ENCODE measurements at regions not wholly inside any gene's neighbourhood (a gene's known extent, or its start where the extent isn't known, plus 50 kb on each side); places are given as distances from the start of the nearest gene placed in this dataset.

DNA sequence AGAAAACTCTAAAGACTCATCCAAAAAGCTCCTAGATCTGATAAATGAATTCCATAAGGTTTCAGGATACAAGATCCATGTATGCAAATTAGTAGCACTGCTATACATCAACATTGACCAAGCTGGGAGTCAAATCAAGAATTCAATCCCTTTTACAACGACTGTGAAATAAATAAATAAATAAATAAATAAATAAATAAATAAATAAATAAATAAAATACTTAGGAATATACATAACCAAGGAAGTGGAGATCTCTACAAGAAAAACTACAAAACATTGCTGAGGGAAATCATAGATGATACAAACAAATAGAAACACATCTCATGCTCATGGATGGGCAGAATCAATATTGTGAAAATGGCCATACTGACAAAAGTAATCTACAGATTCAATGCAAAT lies 132.0 kb upstream of the NRSN1 start:
- no peak for DNase-seq

- DNase-seq: no peak
Observed at GRCh38 chr6:24004062-24004461, 122.0 kb upstream of the NRSN1 start.

DNA sequence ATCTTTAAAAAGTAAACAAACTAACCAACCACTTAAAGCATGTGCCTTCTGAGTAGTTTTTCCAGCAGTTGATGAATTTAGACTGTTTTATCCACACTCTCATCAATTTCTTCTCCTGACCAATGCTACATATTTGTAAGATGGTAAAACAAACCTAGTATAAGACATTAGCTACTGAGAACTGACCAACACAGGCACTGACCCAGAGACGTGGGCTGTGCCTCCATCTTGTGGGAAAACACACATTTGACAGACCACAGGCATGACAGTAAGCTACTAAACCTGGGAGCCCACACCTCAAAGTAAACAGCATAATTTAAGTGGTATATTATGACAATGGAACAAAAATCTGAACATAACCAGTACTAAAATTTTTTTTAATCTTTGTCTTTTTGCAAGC lies 121.4 kb upstream of the NRSN1 start:
- no peak for DNase-seq

GRCh38 chr6:24006254-24006653 lies 119.8 kb upstream of the NRSN1 start:
- no peak for DNase-seq

DNA sequence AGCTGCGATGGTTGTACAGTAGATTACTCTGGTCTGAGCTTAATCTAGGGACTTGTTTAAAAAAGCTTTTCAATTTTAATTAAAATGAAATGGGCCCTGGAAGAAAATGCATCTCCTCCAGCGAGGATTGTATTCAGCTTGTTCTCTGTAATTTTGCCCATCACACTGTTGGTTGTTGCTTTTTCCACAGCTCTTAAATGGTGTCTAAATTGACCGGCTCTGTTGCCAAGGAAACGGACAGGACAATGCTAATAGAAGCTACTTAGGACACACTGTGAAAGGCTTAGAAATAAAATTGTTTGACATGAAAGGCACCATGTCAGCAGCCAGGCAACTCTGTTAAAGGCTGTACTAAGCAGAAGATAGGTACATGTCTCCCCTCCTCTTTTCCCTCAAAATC lies 116.7 kb upstream of the NRSN1 start:
- DNase-seq: no peak

- no peak for DNase-seq
Observed at GRCh38 chr6:24010133-24010532, 115.9 kb upstream of the NRSN1 start.

DNA sequence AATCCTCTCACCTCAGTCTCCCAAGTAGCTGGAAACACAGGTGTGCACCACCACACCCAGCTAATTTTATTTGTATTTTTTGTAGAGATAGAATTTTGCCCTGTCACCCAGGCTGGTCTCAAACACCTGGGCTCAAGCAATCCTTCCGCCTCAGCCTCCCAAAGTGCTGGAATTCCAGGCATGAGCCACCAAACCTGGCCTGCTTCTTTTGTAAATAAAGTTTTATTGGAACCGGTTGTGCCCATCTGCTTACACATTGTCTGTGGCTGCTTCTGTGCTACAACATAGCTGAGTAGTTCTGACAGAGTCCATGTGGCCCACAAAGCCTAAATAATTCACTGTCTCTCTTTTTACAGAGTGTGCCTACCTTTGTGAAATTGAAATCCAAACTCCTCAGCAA lies 109.7 kb upstream of the NRSN1 start:
- no peak for DNase-seq

GRCh38 chr6:24016857-24017256 lies 109.2 kb upstream of the NRSN1 start:
- no peak for DNase-seq

DNA sequence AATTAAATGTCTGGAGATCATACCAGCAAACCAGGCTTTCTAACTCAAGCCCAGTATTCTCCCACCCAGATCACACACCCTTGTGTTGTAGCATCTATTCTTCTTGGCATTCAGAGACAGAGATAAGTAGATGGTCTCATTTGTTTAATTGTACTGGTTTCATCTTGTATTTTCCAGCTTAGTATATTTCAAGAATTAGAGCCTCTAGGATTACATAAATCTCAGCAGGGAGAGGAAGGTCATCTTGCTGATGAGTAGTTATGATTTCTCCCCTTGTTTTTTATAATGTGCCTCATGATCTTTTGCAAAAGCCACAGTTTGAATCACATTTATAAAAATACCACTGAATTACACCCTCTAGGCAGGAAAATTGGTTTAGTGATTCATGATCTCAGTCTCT lies 106.6 kb upstream of the NRSN1 start:
- DNase-seq: no peak

- DNase-seq: no peak
Observed at GRCh38 chr6:24019830-24020229, 106.2 kb upstream of the NRSN1 start.

DNA sequence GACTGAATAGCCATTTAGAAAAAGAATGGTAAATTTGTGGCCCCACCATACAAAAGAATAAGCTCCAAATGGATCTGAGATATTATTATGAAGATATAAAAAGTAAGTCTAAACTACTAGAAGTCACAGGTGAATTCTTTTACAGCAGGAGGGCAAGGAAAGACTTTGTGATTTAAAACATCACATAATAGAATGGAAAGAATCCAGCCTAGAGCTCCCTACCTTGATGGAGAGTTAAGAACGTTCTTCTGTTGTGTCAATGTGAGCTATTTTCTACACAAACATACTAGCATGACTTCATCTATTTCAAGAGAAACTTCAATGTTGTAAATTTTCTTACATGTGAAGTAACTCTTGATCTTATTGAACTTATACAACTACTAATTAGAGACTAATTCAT lies 100.0 kb upstream of the NRSN1 start:
- no peak for DNase-seq

DNA sequence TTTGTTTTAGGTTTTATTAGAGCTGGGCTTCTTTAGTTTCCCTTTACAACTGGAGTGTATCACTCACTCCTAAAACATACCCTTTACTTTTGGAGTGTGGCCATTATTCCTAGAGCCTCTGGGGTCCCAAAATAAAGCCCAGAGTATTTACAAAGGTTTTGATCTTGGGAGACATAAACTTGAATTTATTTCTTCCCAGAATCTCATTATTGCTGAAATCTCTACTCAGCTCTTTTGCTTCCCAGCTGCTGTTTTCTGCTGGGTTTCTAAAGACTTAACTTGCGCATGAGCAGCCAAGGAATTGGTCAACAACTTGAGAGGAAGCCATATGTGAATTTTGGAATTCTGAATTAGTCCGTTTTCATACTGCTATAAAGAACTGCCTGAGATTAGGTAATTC lies 94.5 kb upstream of the NRSN1 start:
- DNase-seq: no peak

DNA sequence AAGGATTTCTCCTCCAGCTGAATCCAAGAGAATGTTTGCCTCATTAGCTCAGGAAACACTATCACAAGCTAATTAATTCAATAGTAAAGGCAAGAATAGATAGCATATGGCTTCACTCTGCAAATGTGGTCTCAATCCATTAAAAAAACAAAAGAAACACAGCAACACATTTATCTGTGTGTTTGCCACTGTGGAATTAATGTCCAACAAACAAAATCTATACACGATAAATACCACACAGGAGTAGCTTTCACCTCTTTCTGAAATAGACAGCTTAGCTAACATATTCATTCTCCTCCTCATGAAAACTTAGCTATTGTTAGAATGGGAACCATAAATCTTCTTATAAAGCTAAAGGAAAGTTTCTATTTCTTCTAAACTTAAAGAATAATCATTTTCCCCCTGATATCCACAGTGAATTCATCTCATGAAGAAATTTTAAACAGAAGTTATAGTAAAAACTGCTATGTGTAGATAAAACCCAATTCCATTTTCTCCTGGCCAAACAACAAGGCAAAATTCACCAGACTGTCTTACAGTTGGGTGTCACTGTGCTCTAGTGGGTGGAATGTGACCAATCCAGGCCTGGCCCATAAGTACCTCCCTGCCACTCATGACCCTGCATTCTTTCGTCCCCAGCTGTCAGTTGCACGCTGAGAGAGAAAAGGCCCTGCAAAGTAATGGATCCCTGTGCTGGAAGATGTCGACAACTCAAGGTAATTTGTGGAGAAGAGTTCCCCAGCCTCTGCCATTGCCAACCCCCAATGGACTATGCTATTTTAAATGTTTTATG lies 92.9 kb upstream of the NRSN1 start:
- no peak for DNase-seq

DNA sequence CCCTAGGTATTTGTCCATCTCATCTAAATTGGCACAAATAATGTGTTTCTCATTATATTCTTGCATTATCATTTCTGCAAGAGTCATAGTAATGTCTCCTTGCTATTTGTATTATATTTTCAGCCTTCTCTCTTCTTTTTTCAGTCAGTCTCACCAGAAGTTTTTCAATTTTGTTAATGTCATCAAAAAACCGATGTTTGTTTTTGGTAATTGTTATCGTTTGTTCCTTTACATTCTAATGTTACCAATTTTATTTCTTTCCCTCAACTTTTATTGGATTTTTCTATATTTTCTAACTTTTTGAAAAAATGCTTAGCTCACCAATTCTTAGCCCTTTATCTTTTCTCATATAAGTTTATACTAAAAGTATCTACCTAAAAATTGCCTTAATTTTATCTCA lies 82.2 kb upstream of the NRSN1 start:
- DNase-seq: no peak

GRCh38 chr6:24051942-24052589 lies 73.9 kb upstream of the NRSN1 start:
- DNase-seq: no peak

- DNase-seq: no peak
Observed at GRCh38 chr6:24052590-24052961, 73.4 kb upstream of the NRSN1 start.

DNA sequence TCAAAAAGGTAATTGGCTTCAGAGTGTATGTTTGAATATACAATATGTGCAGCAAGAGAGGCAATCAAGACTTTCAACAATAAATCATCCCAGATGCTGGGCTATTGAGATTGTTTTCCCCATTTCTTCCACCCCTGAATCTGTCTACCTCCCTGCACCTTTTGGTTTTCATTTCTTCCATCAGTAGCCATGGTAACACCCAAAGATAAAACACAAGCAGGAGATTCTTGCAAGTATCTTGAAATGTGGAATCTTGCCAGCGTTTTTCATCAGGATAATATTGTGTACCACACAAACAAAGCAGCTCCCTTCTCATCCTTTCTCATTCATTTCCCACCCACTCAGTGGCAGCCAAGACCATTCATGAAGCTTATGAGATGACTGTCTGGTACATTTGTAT lies 73.0 kb upstream of the NRSN1 start:
- no peak for DNase-seq

DNA sequence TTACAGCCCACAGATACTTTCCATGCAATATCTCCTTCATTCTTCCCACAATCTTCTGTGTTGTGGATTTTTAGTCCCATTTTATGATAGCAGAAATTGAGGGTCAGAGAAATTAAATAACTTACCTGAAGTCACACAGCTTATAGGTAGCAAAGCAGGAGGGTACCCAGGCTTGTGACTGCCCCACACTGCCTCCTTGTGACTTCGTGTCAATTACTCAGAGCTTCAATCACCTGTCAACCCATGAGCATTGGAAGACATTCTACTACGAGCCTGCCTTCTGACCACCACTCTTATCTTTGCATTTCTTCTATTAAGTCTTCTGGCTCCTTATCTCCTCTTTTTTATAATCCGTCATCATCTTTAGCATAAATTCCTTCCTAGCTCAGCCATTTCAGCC lies 71.6 kb upstream of the NRSN1 start:
- DNase-seq: no peak

DNA sequence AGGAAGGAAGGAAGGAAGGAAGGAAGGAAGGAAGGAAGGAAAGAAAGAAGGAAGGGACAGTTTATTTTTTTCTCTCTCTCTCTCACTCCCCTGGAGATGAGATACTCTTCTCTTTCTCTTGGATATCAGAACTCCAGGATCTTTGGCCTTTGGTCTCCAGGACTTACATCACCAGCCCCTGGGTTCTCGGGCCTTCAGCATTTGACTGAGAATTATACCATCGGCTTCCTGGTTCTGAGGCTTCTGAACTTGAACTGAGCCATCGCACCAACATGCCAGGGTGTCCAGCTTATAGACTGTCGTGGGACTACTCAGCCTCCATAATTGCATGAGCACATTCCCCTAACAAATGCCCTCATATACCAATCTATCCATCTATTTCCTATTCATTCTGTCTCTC lies 69.4 kb upstream of the NRSN1 start:
- no peak for DNase-seq

DNA sequence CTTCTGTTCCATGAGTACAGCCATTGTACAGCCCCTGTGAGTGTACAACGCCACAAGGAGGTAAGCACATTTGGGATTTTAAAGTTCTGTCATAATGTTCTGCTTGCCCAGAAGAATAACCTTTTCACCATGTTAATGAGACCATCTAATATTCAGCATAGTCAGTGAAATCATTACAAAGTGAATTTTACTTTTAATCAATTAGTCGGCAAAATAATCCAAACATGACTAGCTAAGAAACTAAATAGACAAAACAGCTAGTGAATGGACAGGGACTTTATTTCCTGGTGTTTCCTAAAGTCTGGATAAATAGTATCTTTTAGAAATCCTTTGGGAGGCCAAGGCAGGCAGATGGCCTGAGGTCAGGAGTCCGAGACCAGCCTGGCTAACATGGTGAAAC lies 69.0 kb upstream of the NRSN1 start:
- no peak for DNase-seq

DNA sequence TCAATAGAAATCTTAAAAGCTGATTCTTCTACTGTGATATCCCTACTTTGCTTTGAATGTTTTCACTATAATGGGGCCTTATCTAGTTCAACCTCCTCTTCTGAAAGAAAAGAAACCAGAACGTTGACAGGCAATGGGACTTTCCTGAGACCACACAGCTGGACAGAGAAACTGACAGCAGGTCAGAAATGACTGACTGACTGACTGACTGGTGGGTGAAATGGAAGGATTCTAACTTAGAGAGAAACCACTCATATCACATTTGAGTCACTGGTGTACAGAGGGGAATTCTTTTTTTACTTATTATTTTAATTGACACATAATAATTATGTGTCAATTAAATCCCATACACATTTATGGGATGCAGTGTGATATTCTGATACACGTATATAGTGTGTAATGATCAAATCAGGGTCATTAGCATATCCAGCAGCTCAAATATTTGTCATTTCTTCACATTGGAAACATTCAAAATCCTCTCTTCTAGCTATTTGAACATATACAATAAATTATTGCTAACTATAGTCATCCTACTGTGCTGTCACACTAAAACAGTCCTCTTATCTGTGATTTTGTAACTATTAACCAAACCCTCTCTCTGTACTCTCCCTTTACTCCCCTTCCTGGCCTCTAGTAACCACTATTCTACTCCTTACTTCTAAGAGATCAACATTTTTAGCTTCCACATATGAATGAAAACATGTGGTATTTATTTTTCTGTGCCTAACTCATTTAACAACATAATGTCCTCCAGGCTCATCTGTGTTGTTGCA lies 64.8 kb upstream of the NRSN1 start:
- no peak for DNase-seq

- DNase-seq: no peak
Observed at GRCh38 chr6:24064106-24064505, 61.9 kb upstream of the NRSN1 start.

GRCh38 chr6:24064832-24065231 lies 61.2 kb upstream of the NRSN1 start:
- DNase-seq: no peak

- DNase-seq: no peak
Observed at GRCh38 chr6:24069526-24069925, 56.5 kb upstream of the NRSN1 start.
